Ascending aorta (tissue), 2 donors: ENCODE measurements at regions not wholly inside any gene's neighbourhood (a gene's known extent, or its start where the extent isn't known, plus 50 kb on each side); places are given as distances from the start of the nearest gene placed in this dataset.

Experiments used
- DNase-seq, 2 donors: peaks; one replicate each; pipeline ENCODE4 v3.0.0-alpha.2; 2019; ENCODE audit warnings: low spot score in 2 of 2
- H3K27ac ChIP-seq, 2 donors: fragments of 200-600 bp; sonication (generic); one replicate each; pipeline ENCODE4 v1.5.1; 2016 to 2017; ENCODE audit warnings: mild to moderate bottlenecking in 1 of 2
- H3K27me3 ChIP-seq: fragments of 200-600 bp; sonication (generic); one replicate; pipeline ENCODE4 v1.5.1; 2017
- H3K36me3 ChIP-seq, 2 donors: fragments of 200-600 bp; sonication (generic); one replicate each; pipeline ENCODE4 v1.5.1; 2016
- H3K4me1 ChIP-seq, 2 donors: fragments of 200-600 bp; sonication (generic); one replicate each; pipeline ENCODE4 v1.5.1; 2016 to 2017; ENCODE audit warnings: mild to moderate bottlenecking in 1 of 2
- H3K4me3 ChIP-seq, 2 donors: fragments of 200-600 bp; sonication (generic); one replicate each; pipeline ENCODE4 v1.5.1; 2016 to 2017; ENCODE audit warnings: mild to moderate bottlenecking in 1 of 2
- H3K9me3 ChIP-seq, 2 donors: fragments of 200-600 bp; sonication (generic); one replicate each; pipeline ENCODE4 v1.5.1; 2016
- CTCF ChIP-seq, 3 experiments: fragments of 200-600 bp in 2 of 3; fragments of 450-650 bp in 1 of 3; sonication (generic) in 2 of 3; IDR thresholded peaks; one replicate each; pipeline ENCODE4 v1.5.1; 2016 to 2019; ENCODE audit warnings: antibody characterized with exemption in 3 of 3, mild to moderate bottlenecking in 1 of 3, moderate library complexity in 1 of 3
- intact Hi-C: fragments of 100-400 bp; cut with DNase I; formaldehyde crosslinking; loops from one replicate; pipeline ENCODE4 v1.15.1; 2023

GRCh38 chr20:40262219-40262618 lies 426.8 kb downstream of the MAFB start:
- Histone ChIP-seq H3K4me1 (no peaks in the 10 kb centered on the region), H3K9me3 (no peaks in the 10 kb centered on the region), H3K27ac (no peak overlapping the region), H3K36me3 (no peaks in the 10 kb centered on the region), H3K27me3 (no peaks in the 10 kb centered on the region), H3K4me3 (no peak overlapping the region)
- no peak for DNase-seq
- no peak for TF ChIP-seq CTCF (IDR thresholded peaks at IDR 0.05)
- intact Hi-C loops: loop anchor here (10.0 kb wide), 2 partner anchors 303 to 703 kb away; no protein-coding TSS in a partner anchor

- intact Hi-C loops: loop anchor here (10.0 kb wide), 1 partner anchor 104 kb away; no protein-coding TSS in a partner anchor
- no peaks in the 10 kb centered on the region for H3K9me3 ChIP-seq
- no peak overlapping the region for H3K27ac ChIP-seq
- H3K27me3 ChIP-seq: no peaks in the 10 kb centered on the region
- no peak for DNase-seq
- no peak overlapping the region for H3K4me3 ChIP-seq
- no peaks in the 10 kb centered on the region for H3K36me3 ChIP-seq
- no peaks in the 10 kb centered on the region for H3K4me1 ChIP-seq
- no peak for TF ChIP-seq CTCF (IDR thresholded peaks at IDR 0.05)
Observed at GRCh38 chr20:40258931-40259330, 430.1 kb downstream of the MAFB start.

- H3K4me1 ChIP-seq: no peaks in the 10 kb centered on the region
- H3K36me3 ChIP-seq: no peaks in the 10 kb centered on the region
- no peaks in the 10 kb centered on the region for H3K9me3 ChIP-seq
- intact Hi-C loops: loop anchor here (10.0 kb wide), 1 partner anchor 103 kb away; no protein-coding TSS in a partner anchor
- DNase-seq: no peak
- no peak for TF ChIP-seq CTCF (IDR thresholded peaks at IDR 0.05)
- H3K4me3 ChIP-seq: no peak overlapping the region
- no peak overlapping the region for H3K27ac ChIP-seq
- H3K27me3 ChIP-seq: no peaks in the 10 kb centered on the region
Observed at GRCh38 chr20:40257763-40258162, 431.3 kb downstream of the MAFB start.

GRCh38 chr20:40255365-40255764 lies 433.7 kb downstream of the MAFB start:
- no peaks in the 10 kb centered on the region for H3K9me3 ChIP-seq
- intact Hi-C loops: loop anchor here (10.0 kb wide), 1 partner anchor 101 kb away; no protein-coding TSS in a partner anchor
- H3K4me1 ChIP-seq: no peaks in the 10 kb centered on the region
- no peaks in the 10 kb centered on the region for H3K27me3 ChIP-seq
- DNase-seq: no peak
- no peak for TF ChIP-seq CTCF (IDR thresholded peaks at IDR 0.05)
- H3K27ac ChIP-seq: no peak overlapping the region
- no peak overlapping the region for H3K4me3 ChIP-seq
- no peaks in the 10 kb centered on the region for H3K36me3 ChIP-seq

- Histone ChIP-seq H3K27me3 (no peaks in the 10 kb centered on the region), H3K4me1 (no peaks in the 10 kb centered on the region), H3K36me3 (no peaks in the 10 kb centered on the region), H3K9me3 (no peaks in the 10 kb centered on the region), H3K27ac (no peak overlapping the region), H3K4me3 (no peak overlapping the region)
- no peak for TF ChIP-seq CTCF (IDR thresholded peaks at IDR 0.05)
- intact Hi-C loops: loop anchor here (10.0 kb wide), 1 partner anchor 99 kb away; no protein-coding TSS in a partner anchor
- no peak for DNase-seq
Observed at GRCh38 chr20:40254023-40254772, 434.8 kb downstream of the MAFB start.
